Gastrocnemius medialis (tissue), 4 donors: ENCODE measurements at regions not wholly inside any gene's neighbourhood (a gene's known extent, or its start where the extent isn't known, plus 50 kb on each side); places are given as distances from the start of the nearest gene placed in this dataset.

ENCODE experiments used
- ATAC-seq, 2 donors: fragments of 150-250 bp; one replicate each; pipeline ENCODE4 v1.9.1; 2016
- DNase-seq, 2 donors: peaks; one replicate each; pipeline ENCODE4 v3.0.0-alpha.2; 2019
- H3K27ac ChIP-seq, 4 donors: fragments of 200-600 bp; sonication (generic); 1 replicate in 1 of 4; 2 replicates in 3 of 4; pipeline ENCODE4 v1.5.1; 2016 to 2018; ENCODE audit warnings: mild to moderate bottlenecking in 2 of 4, moderate library complexity in 1 of 4
- H3K27me3 ChIP-seq, 3 donors: fragments of 200-600 bp; sonication (generic) in 2 of 3; 1 replicate in 1 of 3; 2 replicates in 2 of 3; pipeline versions ENCODE4 v1.5.1 to v1.6.0; 2016 to 2019; ENCODE audit warnings: mild to moderate bottlenecking in 1 of 3, moderate library complexity in 1 of 3
- H3K36me3 ChIP-seq, 2 donors: fragments of 200-600 bp; sonication (generic) in 1 of 2; one replicate each; pipeline ENCODE4 v1.5.1; 2017 to 2018
- H3K4me1 ChIP-seq, 2 donors: fragments of 200-600 bp; sonication (generic) in 1 of 2; one replicate each; pipeline ENCODE4 v1.5.1; 2016 to 2017; ENCODE audit warnings: mild to moderate bottlenecking in 2 of 2
- H3K4me3 ChIP-seq, 4 donors: fragments of 200-600 bp; sonication (generic) in 3 of 4; 1 replicate in 1 of 4; 2 replicates in 3 of 4; pipeline ENCODE4 v1.5.1; 2016 to 2019; ENCODE audit warnings: mild to moderate bottlenecking in 2 of 4
- H3K9me3 ChIP-seq, 3 donors: fragments of 200-600 bp; sonication (generic) in 2 of 3; 1 replicate in 1 of 3; 2 replicates in 2 of 3; pipeline ENCODE4 v1.5.1; 2016 to 2019
- CTCF ChIP-seq, 5 experiments: fragments of 450-650 bp in 3 of 5; fragments of 200-600 bp in 2 of 5; sonication (generic) in 2 of 5; IDR thresholded peaks in 4 of 5; conservative IDR thresholded peaks in 1 of 5; 1 replicate in 4 of 5; 2 replicates in 1 of 5; pipeline ENCODE4 v1.5.1; 2016 to 2019; ENCODE audit warnings: antibody characterized with exemption in 5 of 5, mild to moderate bottlenecking in 3 of 5, moderate library complexity in 3 of 5
- POLR2A ChIP-seq, 2 donors: fragments of 450-650 bp; IDR thresholded peaks; one replicate each; pipeline ENCODE4 v1.6.1; 2017; ENCODE audit warnings: antibody characterized with exemption in 2 of 2, mild to moderate bottlenecking in 2 of 2, moderate library complexity in 2 of 2
- in situ Hi-C, 4 donors: fragments of 200-750 bp; cut with MboI; loops; one replicate each; pipeline versions ENCODE4 v1.15.0 to v1.8.0; 2017; ENCODE audit warnings: low sequenced_read_pairs in 4 of 4
- intact Hi-C: fragments of 100-400 bp; cut with DNase I; formaldehyde crosslinking; loops from one replicate; pipeline ENCODE4 v1.15.1; 2023; ENCODE audit warnings: low total_unique reads

- TF ChIP-seq CTCF (IDR thresholded peaks at IDR 0.05 in 4 of 5, conservative IDR thresholded peaks at IDR 0.05 in 1 of 5), result no peak
- TF ChIP-seq POLR2A (IDR thresholded peaks at IDR 0.05), result no peak
- intact Hi-C loops, result no loop called here
Measured at GRCh38 chr2:182610231-182610630, 105.8 kb upstream of the DNAJC10 start.

GRCh38 chr2:182611009-182611408 is 105.0 kb upstream of the DNAJC10 start:
- Histone ChIP-seq H3K27ac (no peak overlapping the region), H3K27me3 (no peaks in the 10 kb centered on the region), H3K4me1 (no peaks in the 10 kb centered on the region), H3K36me3 (no peaks in the 10 kb centered on the region), H3K9me3 (no peaks in the 10 kb centered on the region), H3K4me3 (no peak overlapping the region)
- no peak for TF ChIP-seq CTCF (IDR thresholded peaks at IDR 0.05 in 4 of 5, conservative IDR thresholded peaks at IDR 0.05 in 1 of 5)
- no peak for TF ChIP-seq POLR2A (IDR thresholded peaks at IDR 0.05)
- in situ Hi-C loops, result no loop called here
- DNase-seq, result no peak
- intact Hi-C loops, result no loop called here
- no peak for ATAC-seq

More at GRCh38 chr2:182610231-182610630, 105.8 kb upstream of the DNAJC10 start:
- Histone ChIP-seq H3K9me3 (no peaks in the 10 kb centered on the region), H3K36me3 (no peaks in the 10 kb centered on the region), H3K27me3 (no peaks in the 10 kb centered on the region), H3K4me1 (no peaks in the 10 kb centered on the region), H3K27ac (no peak overlapping the region), H3K4me3 (no peak overlapping the region)
- in situ Hi-C loops, result no loop called here
- ATAC-seq (no peak), DNase-seq (no peak)

- ATAC-seq (no peak), DNase-seq (no peak)
- TF ChIP-seq POLR2A (IDR thresholded peaks at IDR 0.05) (no peak), CTCF (IDR thresholded peaks at IDR 0.05 in 4 of 5, conservative IDR thresholded peaks at IDR 0.05 in 1 of 5) (no peak)
- H3K27me3 ChIP-seq, result no peaks in the 10 kb centered on the region
- in situ Hi-C loops, result no loop called here
- intact Hi-C loops, result no loop called here
- no peak overlapping the region for H3K4me3 ChIP-seq
- H3K9me3 ChIP-seq, result no peaks in the 10 kb centered on the region
- no peaks in the 10 kb centered on the region for H3K4me1 ChIP-seq
- H3K36me3 ChIP-seq, result no peaks in the 10 kb centered on the region
- no peak overlapping the region for H3K27ac ChIP-seq
Measured at GRCh38 chr2:182615036-182615435, 101.0 kb upstream of the DNAJC10 start.

GRCh38 chr2:182616471-182617393 is 99.3 kb upstream of the DNAJC10 start:
- H3K4me3 ChIP-seq, result no peak overlapping the region
- no peak overlapping the region for H3K27ac ChIP-seq
- ATAC-seq (no peak), DNase-seq (no peak)
- in situ Hi-C loops (no loop called here), intact Hi-C loops (no loop called here)
- TF ChIP-seq POLR2A (IDR thresholded peaks at IDR 0.05), result no peak
- H3K9me3 ChIP-seq, result no peaks in the 10 kb centered on the region
- H3K36me3 ChIP-seq, result no peaks in the 10 kb centered on the region
- no peaks in the 10 kb centered on the region for H3K4me1 ChIP-seq
- H3K27me3 ChIP-seq, result no peaks in the 10 kb centered on the region

- Histone ChIP-seq H3K27ac (no peak overlapping the region), H3K36me3 (no peaks in the 10 kb centered on the region), H3K4me1 (no peaks in the 10 kb centered on the region), H3K9me3 (no peaks in the 10 kb centered on the region), H3K4me3 (no peak overlapping the region), H3K27me3 (no peaks in the 10 kb centered on the region)
- TF ChIP-seq POLR2A (IDR thresholded peaks at IDR 0.05) (no peak), CTCF (IDR thresholded peaks at IDR 0.05 in 4 of 5, conservative IDR thresholded peaks at IDR 0.05 in 1 of 5) (no peak)
- no peak for DNase-seq
- in situ Hi-C loops, result no loop called here
- ATAC-seq, result no peak
- intact Hi-C loops, result no loop called here
Measured at GRCh38 chr2:182618672-182619079, 97.4 kb upstream of the DNAJC10 start.
